ENCODE measurements at regions not wholly inside any gene's neighbourhood (a gene's known extent, or its start where the extent isn't known, plus 50 kb on each side); places are given as distances from the start of the nearest gene placed in this dataset.

DNA sequence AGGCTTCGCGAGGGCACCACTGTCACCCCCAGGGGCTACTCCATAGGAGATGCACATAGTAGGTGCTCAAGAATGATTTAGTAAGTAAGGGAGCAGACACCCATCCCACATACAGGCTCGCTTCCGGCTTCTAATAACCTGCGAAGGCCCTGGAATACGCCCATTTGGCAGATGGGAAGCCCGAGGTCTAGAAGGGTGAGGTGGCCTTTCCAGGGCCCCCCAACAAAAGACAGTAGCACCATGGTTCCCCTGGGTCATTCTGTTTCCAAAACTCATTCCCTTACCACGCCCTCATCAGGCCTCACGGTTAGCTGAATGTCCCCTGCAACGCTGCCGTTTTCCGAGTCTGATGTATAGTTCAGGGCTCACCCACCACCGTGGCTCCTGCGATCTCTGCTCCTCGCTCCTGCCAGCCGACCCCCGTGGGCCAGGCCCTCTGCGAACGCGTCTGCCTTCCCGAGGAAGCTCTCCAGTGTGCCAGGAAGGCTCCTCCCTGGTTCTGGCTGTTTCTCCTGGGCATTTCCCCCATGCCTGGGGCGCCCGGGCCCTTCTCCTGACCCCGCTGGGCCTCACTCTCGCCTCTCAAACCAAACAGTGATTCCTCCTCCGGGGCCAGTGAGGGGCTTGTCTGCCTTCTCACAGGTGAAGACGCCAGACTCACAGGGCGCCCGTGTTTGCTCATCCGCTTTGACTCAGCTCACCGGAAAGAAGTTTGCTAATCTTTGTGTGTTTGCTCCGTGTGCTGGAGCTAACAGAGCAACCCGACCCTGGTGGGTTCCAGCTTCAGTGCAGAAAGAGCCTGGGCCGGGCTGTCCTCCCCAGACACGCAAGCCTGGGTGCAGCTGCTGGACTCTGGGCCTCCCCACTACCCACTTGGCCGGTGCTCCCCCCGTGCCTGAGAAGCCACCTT lies 86.6 kb downstream of the RTL6 start:
- no peak for TF ChIP-seq POLR2A (IDR thresholded peaks at IDR 0.05)
- TF ChIP-seq, protein P1, sequence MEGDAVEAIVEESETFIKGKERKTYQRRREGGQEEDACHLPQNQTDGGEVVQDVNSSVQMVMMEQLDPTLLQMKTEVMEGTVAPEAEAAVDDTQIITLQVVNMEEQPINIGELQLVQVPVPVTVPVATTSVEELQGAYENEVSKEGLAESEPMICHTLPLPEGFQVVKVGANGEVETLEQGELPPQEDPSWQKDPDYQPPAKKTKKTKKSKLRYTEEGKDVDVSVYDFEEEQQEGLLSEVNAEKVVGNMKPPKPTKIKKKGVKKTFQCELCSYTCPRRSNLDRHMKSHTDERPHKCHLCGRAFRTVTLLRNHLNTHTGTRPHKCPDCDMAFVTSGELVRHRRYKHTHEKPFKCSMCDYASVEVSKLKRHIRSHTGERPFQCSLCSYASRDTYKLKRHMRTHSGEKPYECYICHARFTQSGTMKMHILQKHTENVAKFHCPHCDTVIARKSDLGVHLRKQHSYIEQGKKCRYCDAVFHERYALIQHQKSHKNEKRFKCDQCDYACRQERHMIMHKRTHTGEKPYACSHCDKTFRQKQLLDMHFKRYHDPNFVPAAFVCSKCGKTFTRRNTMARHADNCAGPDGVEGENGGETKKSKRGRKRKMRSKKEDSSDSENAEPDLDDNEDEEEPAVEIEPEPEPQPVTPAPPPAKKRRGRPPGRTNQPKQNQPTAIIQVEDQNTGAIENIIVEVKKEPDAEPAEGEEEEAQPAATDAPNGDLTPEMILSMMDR (IDR thresholded peaks at IDR 0.05) = no peak
